Fibroblast of villous mesenchyme (primary cell): ENCODE measurements at regions not wholly inside any gene's neighbourhood (a gene's known extent, or its start where the extent isn't known, plus 50 kb on each side); places are given as distances from the start of the nearest gene placed in this dataset.

Experiments
- DNase-seq: peaks from one replicate; pipeline ENCODE4 v3.0.0-alpha.2; 2010; ENCODE audit warnings: low read depth
- H3K4me3 ChIP-seq: 2 replicates; pipeline ENCODE4 v1.5.1; 2011; ENCODE audit warnings: low read depth, mild to moderate bottlenecking, low read length
- CTCF ChIP-seq: IDR thresholded peaks from 2 replicates; pipeline ENCODE4 v1.5.1; 2012; ENCODE audit warnings: low read depth, mild to moderate bottlenecking, low read length; ENCODE audit not compliant: insufficient read depth

DNA sequence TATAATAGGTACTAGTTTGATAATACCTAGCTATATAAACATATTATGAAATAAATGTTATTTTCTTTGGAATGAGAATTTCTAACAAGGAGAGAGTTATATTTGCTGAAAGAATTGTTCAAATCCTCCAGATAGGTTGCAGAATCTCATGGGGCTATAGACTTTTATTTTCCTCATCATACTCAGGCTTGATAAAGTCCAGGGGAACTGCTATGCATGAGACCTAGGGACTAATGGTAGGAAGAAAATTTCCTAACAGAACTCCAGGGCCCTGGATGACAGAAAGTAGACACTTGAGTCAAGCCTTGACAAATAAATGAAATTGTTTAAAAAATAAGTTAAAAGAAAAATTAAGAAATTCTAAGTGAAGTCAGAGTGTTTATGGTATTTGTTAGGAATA, 138.5 kb upstream of the DACH1 start:
- H3K4me3 ChIP-seq: no peak overlapping the region
- TF ChIP-seq CTCF: no peak
- no peak for DNase-seq

DNA sequence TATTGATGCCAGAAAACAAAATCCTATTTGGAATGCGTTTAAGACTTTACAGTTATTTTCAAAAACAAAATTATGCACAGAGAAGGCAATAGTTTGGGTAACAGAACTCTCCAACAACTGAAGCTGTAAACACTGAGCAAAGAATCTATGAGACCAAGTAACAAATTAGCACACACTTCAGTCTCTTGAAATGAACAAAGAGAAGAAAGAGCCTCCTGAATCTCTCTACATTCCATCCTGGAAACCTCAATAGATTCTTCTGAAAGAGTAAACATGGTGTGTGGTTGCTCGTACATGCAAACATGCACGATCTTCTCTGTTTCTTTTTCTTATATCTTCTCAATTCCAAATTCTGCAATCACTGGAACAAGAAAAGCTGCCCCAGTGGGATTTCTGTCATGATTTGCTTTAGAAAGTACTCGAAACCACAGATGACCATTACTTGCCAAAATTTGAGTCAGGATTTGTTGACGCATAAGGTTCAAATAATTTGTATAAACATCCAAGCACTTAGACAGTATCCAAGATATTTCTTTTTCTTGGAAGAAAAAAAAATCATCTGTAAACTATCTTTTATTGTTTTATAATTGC, 137.9 kb upstream of the DACH1 start:
- H3K4me3 ChIP-seq: no peak overlapping the region
- no peak for DNase-seq
- TF ChIP-seq CTCF: no peak

- no peak for TF ChIP-seq CTCF
- DNase-seq: no peak
- no peak overlapping the region for H3K4me3 ChIP-seq
These were observed 137.2 kb upstream of the DACH1 start for GRCh38 chr13:72004246-72004645.

- no peak overlapping the region for H3K4me3 ChIP-seq
- TF ChIP-seq CTCF: no peak
- no peak for DNase-seq
These were observed 131.2 kb upstream of the DACH1 start for GRCh38 chr13:71998223-71998622.

DNA sequence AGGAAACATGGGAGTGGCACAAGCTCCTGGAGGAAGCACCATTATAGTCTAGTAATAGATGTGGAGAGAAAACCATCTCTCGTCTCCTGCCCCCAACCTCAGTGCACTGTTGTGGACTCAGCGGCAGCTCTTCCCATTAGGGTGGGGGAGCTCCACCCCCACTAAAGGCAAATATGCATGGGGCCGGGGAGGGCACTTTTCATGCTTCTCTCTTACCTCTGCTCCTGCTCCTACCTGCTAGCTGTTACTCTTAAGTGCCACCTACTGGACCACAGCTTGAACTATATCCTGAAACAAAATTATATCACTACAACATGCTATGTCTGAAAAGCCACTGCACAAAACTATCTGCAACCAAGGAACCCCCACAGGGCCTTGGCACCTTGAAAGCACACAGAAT, 112.6 kb upstream of the DACH1 start:
- no peak overlapping the region for H3K4me3 ChIP-seq
- no peak for DNase-seq
- peak; percentile 22 for TF ChIP-seq CTCF

- no peak overlapping the region for H3K4me3 ChIP-seq
- DNase-seq: no peak
- no peak for TF ChIP-seq CTCF
These were observed 110.0 kb upstream of the DACH1 start for GRCh38 chr13:71977028-71977427.

GRCh38 chr13:71967990-71968389, 101.0 kb upstream of the DACH1 start:
- TF ChIP-seq CTCF: no peak
- DNase-seq: no peak
- H3K4me3 ChIP-seq: no peak overlapping the region
